ENCODE measurements at regions not wholly inside any gene's neighbourhood (a gene's known extent, or its start where the extent isn't known, plus 50 kb on each side); places are given as distances from the start of the nearest gene placed in this dataset.
"Not testable (repeated sequence)": the region's sequence is repeated elsewhere in the genome, so short reads cannot be mapped to it uniquely, and the experiment has no call there.

GRCh38 chr2:145749556-145749955 is 1229.6 kb upstream of the ZEB2 start:
- Histone ChIP-seq H3K4me1 (ENCODE audit: control insufficient read depth, extremely low read depth, insufficient read depth, low read length) (peaks cover 11% of the 10 kb centered on the region), H3K9ac (ENCODE audit: insufficient read depth, low read length) (no peak overlapping the region), H3K79me2 (ENCODE audit: control insufficient read depth, insufficient read depth, low read length) (no peaks in the 10 kb centered on the region), H3K4me2 (ENCODE audit: extremely low read depth, insufficient read depth, low read length) (no peak overlapping the region), H3K9me3 (ENCODE audit: control insufficient read depth, insufficient read depth, low read depth, low read length) (no peaks in the 10 kb centered on the region), H3K27me3 (ENCODE audit: control insufficient read depth, insufficient read depth, low read length) (no peaks in the 10 kb centered on the region), H3K27ac (ENCODE audit: insufficient read depth, low read length) (no peak overlapping the region), H3K36me3 (ENCODE audit: control insufficient read depth, insufficient read depth, low read length) (no peaks in the 10 kb centered on the region), H2AFZ (ENCODE audit: low read length) (no peak overlapping the region), H4K20me1 (ENCODE audit: control insufficient read depth, extremely low read depth, insufficient read depth, low read length) (no peaks in the 10 kb centered on the region), H3K4me3 (replicated peaks in 1 of 4; ENCODE audit: control extremely low read depth in 1 of 4, insufficient read depth in 1 of 4, low read depth in 3 of 4, low read length in 4 of 4) (no peak overlapping the region)
- DNase-seq (ENCODE audit: low read depth in 2 of 2): no peak
- TF ChIP-seq, protein P1, sequence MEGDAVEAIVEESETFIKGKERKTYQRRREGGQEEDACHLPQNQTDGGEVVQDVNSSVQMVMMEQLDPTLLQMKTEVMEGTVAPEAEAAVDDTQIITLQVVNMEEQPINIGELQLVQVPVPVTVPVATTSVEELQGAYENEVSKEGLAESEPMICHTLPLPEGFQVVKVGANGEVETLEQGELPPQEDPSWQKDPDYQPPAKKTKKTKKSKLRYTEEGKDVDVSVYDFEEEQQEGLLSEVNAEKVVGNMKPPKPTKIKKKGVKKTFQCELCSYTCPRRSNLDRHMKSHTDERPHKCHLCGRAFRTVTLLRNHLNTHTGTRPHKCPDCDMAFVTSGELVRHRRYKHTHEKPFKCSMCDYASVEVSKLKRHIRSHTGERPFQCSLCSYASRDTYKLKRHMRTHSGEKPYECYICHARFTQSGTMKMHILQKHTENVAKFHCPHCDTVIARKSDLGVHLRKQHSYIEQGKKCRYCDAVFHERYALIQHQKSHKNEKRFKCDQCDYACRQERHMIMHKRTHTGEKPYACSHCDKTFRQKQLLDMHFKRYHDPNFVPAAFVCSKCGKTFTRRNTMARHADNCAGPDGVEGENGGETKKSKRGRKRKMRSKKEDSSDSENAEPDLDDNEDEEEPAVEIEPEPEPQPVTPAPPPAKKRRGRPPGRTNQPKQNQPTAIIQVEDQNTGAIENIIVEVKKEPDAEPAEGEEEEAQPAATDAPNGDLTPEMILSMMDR (conservative IDR thresholded peaks at IDR 0.05 in 1 of 2, IDR thresholded peaks at IDR 0.05 in 1 of 2; ENCODE audit: low read depth in 1 of 2, low read length in 2 of 2): no peak
- no peak for TF ChIP-seq EZH2 (IDR thresholded peaks at IDR 0.05; ENCODE audit: low read length, missing control alignments)

GRCh38 chr2:145748927-145749326 is 1229.0 kb upstream of the ZEB2 start:
- H3K9me3 ChIP-seq (ENCODE audit: control insufficient read depth, insufficient read depth, low read depth, low read length): no peaks in the 10 kb centered on the region
- H3K36me3 ChIP-seq (ENCODE audit: control insufficient read depth, insufficient read depth, low read length): no peaks in the 10 kb centered on the region
- H4K20me1 ChIP-seq (ENCODE audit: control insufficient read depth, extremely low read depth, insufficient read depth, low read length): no peaks in the 10 kb centered on the region
- no peak for DNase-seq (ENCODE audit: low read depth in 2 of 2)
- no peaks in the 10 kb centered on the region for H3K79me2 ChIP-seq (ENCODE audit: control insufficient read depth, insufficient read depth, low read length)
- no peaks in the 10 kb centered on the region for H3K27me3 ChIP-seq (ENCODE audit: control insufficient read depth, insufficient read depth, low read length)
- H3K4me1 ChIP-seq (ENCODE audit: control insufficient read depth, extremely low read depth, insufficient read depth, low read length): peaks cover 11% of the 10 kb centered on the region
- no peak overlapping the region for H3K27ac ChIP-seq (ENCODE audit: insufficient read depth, low read length)
- no peak overlapping the region for H3K9ac ChIP-seq (ENCODE audit: insufficient read depth, low read length)
- no peak overlapping the region for H3K4me2 ChIP-seq (ENCODE audit: extremely low read depth, insufficient read depth, low read length)
- TF ChIP-seq, protein P1 (conservative IDR thresholded peaks at IDR 0.05 in 1 of 2, IDR thresholded peaks at IDR 0.05 in 1 of 2; ENCODE audit: low read depth in 1 of 2, low read length in 2 of 2): no peak
- no peak for TF ChIP-seq EZH2 (IDR thresholded peaks at IDR 0.05; ENCODE audit: low read length, missing control alignments)
- no peak overlapping the region for H3K4me3 ChIP-seq (replicated peaks in 1 of 4; ENCODE audit: control extremely low read depth in 1 of 4, insufficient read depth in 1 of 4, low read depth in 3 of 4, low read length in 4 of 4)
- H2AFZ ChIP-seq (ENCODE audit: low read length): no peak overlapping the region

DNA sequence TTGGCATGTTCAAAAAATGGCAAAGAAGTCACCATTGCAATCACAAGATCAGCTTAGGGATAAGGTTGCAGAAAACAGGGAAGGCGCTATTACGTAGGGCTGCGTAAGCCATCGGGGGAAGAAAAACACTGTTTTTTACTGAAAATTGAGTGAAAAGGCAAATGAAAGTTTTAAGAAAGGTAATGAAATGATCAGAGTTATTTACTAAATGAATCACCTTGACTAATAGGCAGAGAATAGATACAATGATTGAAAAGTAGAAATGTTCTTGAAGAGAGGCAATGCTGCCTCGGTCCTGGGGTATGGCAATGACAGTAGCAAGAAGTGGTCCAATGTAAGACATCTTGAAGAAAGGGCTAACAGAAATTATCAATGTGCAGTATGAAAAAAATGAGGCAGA is 1227.8 kb upstream of the ZEB2 start:
- Histone ChIP-seq H3K4me3 (replicated peaks in 1 of 4; ENCODE audit: control extremely low read depth in 1 of 4, insufficient read depth in 1 of 4, low read depth in 3 of 4, low read length in 4 of 4) (no peak overlapping the region), H3K4me2 (ENCODE audit: extremely low read depth, insufficient read depth, low read length) (no peak overlapping the region), H3K9ac (ENCODE audit: insufficient read depth, low read length) (no peak overlapping the region), H3K36me3 (ENCODE audit: control insufficient read depth, insufficient read depth, low read length) (no peaks in the 10 kb centered on the region), H3K4me1 (ENCODE audit: control insufficient read depth, extremely low read depth, insufficient read depth, low read length) (peaks cover 11% of the 10 kb centered on the region), H3K79me2 (ENCODE audit: control insufficient read depth, insufficient read depth, low read length) (no peaks in the 10 kb centered on the region), H2AFZ (ENCODE audit: low read length) (no peak overlapping the region), H3K9me3 (ENCODE audit: control insufficient read depth, insufficient read depth, low read depth, low read length) (no peaks in the 10 kb centered on the region), H3K27ac (ENCODE audit: insufficient read depth, low read length) (no peak overlapping the region), H4K20me1 (ENCODE audit: control insufficient read depth, extremely low read depth, insufficient read depth, low read length) (no peaks in the 10 kb centered on the region), H3K27me3 (ENCODE audit: control insufficient read depth, insufficient read depth, low read length) (no peaks in the 10 kb centered on the region)
- DNase-seq (ENCODE audit: low read depth in 2 of 2): no peak
- TF ChIP-seq, protein P1 (conservative IDR thresholded peaks at IDR 0.05 in 1 of 2, IDR thresholded peaks at IDR 0.05 in 1 of 2; ENCODE audit: low read depth in 1 of 2, low read length in 2 of 2): no peak
- no peak for TF ChIP-seq EZH2 (IDR thresholded peaks at IDR 0.05; ENCODE audit: low read length, missing control alignments)

DNA sequence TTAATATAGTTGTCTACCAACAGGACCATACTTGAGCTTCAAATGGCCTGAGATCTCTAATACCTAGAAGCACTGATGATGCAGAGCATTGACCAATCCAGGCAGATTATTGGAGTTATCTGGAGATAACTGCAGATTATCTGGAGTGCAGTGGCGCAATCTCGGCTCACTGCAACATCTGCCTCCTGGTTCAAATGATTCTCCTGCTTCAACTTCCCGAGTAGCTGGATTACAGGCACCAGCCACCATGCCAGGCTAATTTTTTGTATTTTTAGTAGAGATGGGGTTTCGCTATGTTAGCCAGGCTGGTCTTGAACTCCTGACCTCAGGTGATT is 1225.4 kb upstream of the ZEB2 start:
- not testable (repeated sequence) for H3K4me3 ChIP-seq (replicated peaks in 1 of 4; ENCODE audit: control extremely low read depth in 1 of 4, insufficient read depth in 1 of 4, low read depth in 3 of 4, low read length in 4 of 4); H3K27ac ChIP-seq (ENCODE audit: insufficient read depth, low read length); H3K36me3 ChIP-seq (ENCODE audit: control insufficient read depth, insufficient read depth, low read length); H3K9me3 ChIP-seq (ENCODE audit: control insufficient read depth, insufficient read depth, low read depth, low read length); H3K4me2 ChIP-seq (ENCODE audit: extremely low read depth, insufficient read depth, low read length); DNase-seq (ENCODE audit: low read depth in 2 of 2); H2AFZ ChIP-seq (ENCODE audit: low read length); H4K20me1 ChIP-seq (ENCODE audit: control insufficient read depth, extremely low read depth, insufficient read depth, low read length); H3K4me1 ChIP-seq (ENCODE audit: control insufficient read depth, extremely low read depth, insufficient read depth, low read length); H3K79me2 ChIP-seq (ENCODE audit: control insufficient read depth, insufficient read depth, low read length); H3K9ac ChIP-seq (ENCODE audit: insufficient read depth, low read length); H3K27me3 ChIP-seq (ENCODE audit: control insufficient read depth, insufficient read depth, low read length)

All from fibroblast of lung (primary cell).